Anterior cingulate cortex (tissue), 58 donors: ENCODE measurements at regions not wholly inside any gene's neighbourhood (a gene's known extent, or its start where the extent isn't known, plus 50 kb on each side); places are given as distances from the start of the nearest gene placed in this dataset.
"Not testable (repeated sequence)": the region's sequence is repeated elsewhere in the genome, so short reads cannot be mapped to it uniquely, and the experiment has no call there.

Experiments
- DNase-seq, 58 donors: peaks; one replicate each; lab custom pipeline; 2025; lab: John Stamatoyannopoulos, UW

GRCh38 chr5:84885485-84886258 lies 501.0 kb upstream of the EDIL3 start:
- peak in 8 of 58 donors; percentile 0 to 40 (median 2) for DNase-seq

GRCh38 chr5:84881737-84882136 lies 497.1 kb upstream of the EDIL3 start:
- DNase-seq, result no peak

GRCh38 chr5:84874196-84874595 lies 489.5 kb upstream of the EDIL3 start:
- DNase-seq, result no peak

GRCh38 chr5:84872768-84873167 lies 488.1 kb upstream of the EDIL3 start:
- DNase-seq, result no peak

- no peak for DNase-seq
These were observed 485.7 kb upstream of the EDIL3 start for GRCh38 chr5:84870369-84870768.

GRCh38 chr5:84869675-84870074 lies 485.0 kb upstream of the EDIL3 start:
- DNase-seq, result no peak

GRCh38 chr5:84863936-84864335 lies 479.3 kb upstream of the EDIL3 start:
- not testable (repeated sequence) for DNase-seq

GRCh38 chr5:84863020-84863419 lies 478.3 kb upstream of the EDIL3 start:
- no peak for DNase-seq

GRCh38 chr5:84862132-84862531 lies 477.5 kb upstream of the EDIL3 start:
- no peak for DNase-seq

- no peak for DNase-seq
These were observed 476.6 kb upstream of the EDIL3 start for GRCh38 chr5:84861306-84861705.

GRCh38 chr5:84859056-84859455 lies 474.4 kb upstream of the EDIL3 start:
- DNase-seq, result no peak

GRCh38 chr5:84831701-84832100 lies 447.0 kb upstream of the EDIL3 start:
- DNase-seq, result no peak

GRCh38 chr5:84830265-84830664 lies 445.6 kb upstream of the EDIL3 start:
- no peak for DNase-seq

GRCh38 chr5:84825606-84826005 lies 440.9 kb upstream of the EDIL3 start:
- DNase-seq, result no peak

GRCh38 chr5:84821924-84822323 lies 437.2 kb upstream of the EDIL3 start:
- DNase-seq, result no peak

- no peak for DNase-seq
These were observed 433.3 kb upstream of the EDIL3 start for GRCh38 chr5:84817953-84818352.

- no peak for DNase-seq
These were observed 432.3 kb upstream of the EDIL3 start for GRCh38 chr5:84816746-84817547.

GRCh38 chr5:84816160-84816559 lies 431.5 kb upstream of the EDIL3 start:
- no peak for DNase-seq

- no peak for DNase-seq
These were observed 420.8 kb upstream of the EDIL3 start for GRCh38 chr5:84805473-84805872.

GRCh38 chr5:84796399-84796798 lies 411.7 kb upstream of the EDIL3 start:
- DNase-seq, result no peak

- DNase-seq, result no peak
These were observed 409.9 kb upstream of the EDIL3 start for GRCh38 chr5:84794486-84795035.

- DNase-seq, result no peak
These were observed 407.1 kb upstream of the EDIL3 start for GRCh38 chr5:84791730-84792129.
